GM12878 (cell line): ENCODE measurements at regions not wholly inside any gene's neighbourhood (a gene's known extent, or its start where the extent isn't known, plus 50 kb on each side); places are given as distances from the start of the nearest gene placed in this dataset.

Experiments used
- ATAC-seq: fragments of 200-7000 bp; cut with Tn5 transposase; 3 replicates; pipeline ENCODE4 v1.9.1; 2020; ENCODE audit warnings: mild to moderate bottlenecking, moderate library complexity
- BruUV-seq: library from RNA; stranded (reverse); fragments of 400-500 nt; replicated peaks from 2 replicates; lab custom pipeline; 2021; lab: Mats Ljungman, UMichigan
- CTCF ChIA-PET: fragments of 300-600 bp; sonication (Branson Sonifier 250); formaldehyde crosslinking; extraction: SDS; loops from one replicate; lab custom pipeline; 2021; ENCODE audit warnings: inconsistent platforms; lab: Yijun Ruan, JAX
- POLR2A ChIA-PET: fragments of 350-600 bp; formaldehyde crosslinking; extraction: SDS; loops from one replicate; lab custom pipeline; 2021; ENCODE audit warnings: inconsistent platforms; lab: Charles Lee
- RAD21 ChIA-PET: fragments of 300-600 bp; sonication (Branson Sonifier 250); formaldehyde crosslinking; loops from one replicate; lab custom pipeline; 2023; ENCODE audit warnings: antibody characterized with exemption; ENCODE audit not compliant: unreplicated experiment; lab: Charles Lee
- SMC1A ChIA-PET: fragments of 300-600 bp; sonication (Branson Sonifier 250); formaldehyde crosslinking; loops from one replicate; lab custom pipeline; 2023; ENCODE audit not compliant: unreplicated experiment, uncharacterized antibody; lab: Charles Lee
- DNase-seq: peaks from one replicate; pipeline ENCODE4 v3.0.0-alpha.2; 2011; ENCODE audit warnings: low read depth, low spot score
- FAIRE-seq: peaks from 3 replicates; lab custom pipeline; 2011; peaks lifted over from hg19 to GRCh38; lab: Jason Lieb, UNC
- H2AFZ ChIP-seq: 2 replicates; pipeline ENCODE4 v1.6.0; 2011; ENCODE audit warnings: low read depth, low read length, control low read depth; ENCODE audit not compliant: control insufficient read depth
- H3K27ac ChIP-seq: 2 replicates; pipeline ENCODE4 v1.5.1; 2011; ENCODE audit warnings: control low read depth; ENCODE audit not compliant: control insufficient read depth, insufficient read depth
- H3K27me3 ChIP-seq, 2 experiments: replicated peaks in 1 of 2; 2 replicates each; pipeline versions ENCODE4 v1.6.0 to v1.6.1; 2011; ENCODE audit warnings: low read length in 1 of 2; ENCODE audit not compliant: control insufficient read depth in 2 of 2, insufficient read depth in 2 of 2
- H3K36me3 ChIP-seq, 2 experiments: 2 replicates each; pipeline ENCODE4 v1.5.1; 2011; ENCODE audit warnings: low read length in 1 of 2; ENCODE audit not compliant: control insufficient read depth in 2 of 2, insufficient read depth in 2 of 2
- H3K4me1 ChIP-seq: 2 replicates; pipeline ENCODE4 v1.6.1; 2011; ENCODE audit warnings: mild to moderate bottlenecking, low read length, moderate library complexity, mixed read lengths; ENCODE audit not compliant: control insufficient read depth, insufficient read depth
- H3K4me2 ChIP-seq: 2 replicates; pipeline ENCODE4 v1.6.0; 2011; ENCODE audit warnings: control low read depth; ENCODE audit not compliant: control insufficient read depth, insufficient read depth
- H3K4me3 ChIP-seq: fragments of 200-600 bp; sonication (generic); 2 replicates; pipeline ENCODE4 v1.5.1; 2016
- H3K79me2 ChIP-seq: 2 replicates; pipeline ENCODE4 v1.6.0; 2011; ENCODE audit warnings: low read length; ENCODE audit not compliant: control insufficient read depth, insufficient read depth
- H3K9ac ChIP-seq: 2 replicates; pipeline ENCODE4 v1.8.0; 2011; ENCODE audit warnings: low read length, control low read depth, mixed read lengths; ENCODE audit not compliant: control insufficient read depth, insufficient read depth
- H3K9me3 ChIP-seq: replicated peaks from 3 replicates; pipeline ENCODE4 v1.5.1; 2011; ENCODE audit warnings: mild to moderate bottlenecking, low read length; ENCODE audit not compliant: control insufficient read depth, insufficient read depth
- H4K20me1 ChIP-seq: 2 replicates; pipeline ENCODE4 v1.6.0; 2011; ENCODE audit not compliant: control insufficient read depth, insufficient read depth
- CHD1 ChIP-seq: IDR thresholded peaks from 2 replicates; pipeline ENCODE4 v1.6.1; 2012; ENCODE audit warnings: low read depth, low read length, improper control_type of control experiment
- DPF2 ChIP-seq: fragments of 450-650 bp; IDR thresholded peaks from 2 replicates; pipeline ENCODE4 v1.6.1; 2017; ENCODE audit warnings: mild to moderate bottlenecking
- FOXK2 ChIP-seq: fragments of 450-650 bp; IDR thresholded peaks from 2 replicates; pipeline ENCODE4 v1.6.1; 2017; ENCODE audit warnings: mild to moderate bottlenecking, moderate library complexity
- FOXM1 ChIP-seq: IDR thresholded peaks from 2 replicates; pipeline ENCODE4 v1.6.1; 2012; ENCODE audit warnings: low read depth, mild to moderate bottlenecking, inconsistent platforms, low read length, moderate library complexity
- GABPA ChIP-seq: IDR thresholded peaks from 2 replicates; pipeline ENCODE4 v1.6.1; 2014; ENCODE audit warnings: antibody characterized with exemption, low read depth, mild to moderate bottlenecking, inconsistent platforms
- NFIC ChIP-seq: IDR thresholded peaks from 2 replicates; pipeline ENCODE4 v1.6.1; 2012; ENCODE audit warnings: low read depth, mild to moderate bottlenecking, inconsistent platforms, low read length, moderate library complexity
- NRF1 ChIP-seq: conservative IDR thresholded peaks from 2 replicates; pipeline ENCODE4 v1.6.1; 2011; ENCODE audit warnings: mild to moderate bottlenecking, low read depth, low read length, improper control_type of control experiment
- PML ChIP-seq: IDR thresholded peaks from 2 replicates; pipeline ENCODE4 v1.6.1; 2012; ENCODE audit warnings: low read length, inconsistent platforms
- POLR2A ChIP-seq: IDR thresholded peaks from 2 replicates; pipeline ENCODE4 v1.6.1; 2011; ENCODE audit warnings: low read depth, mild to moderate bottlenecking, low read length
- USF2 ChIP-seq: IDR thresholded peaks from 2 replicates; pipeline ENCODE4 v1.6.1; 2011; ENCODE audit warnings: low read depth, low read length, improper control_type of control experiment, borderline replicate concordance
- ZBTB4 ChIP-seq: fragments of 450-650 bp; formaldehyde crosslinking; IDR thresholded peaks from 2 replicates; pipeline ENCODE4 v1.4.0; 2022; ENCODE audit warnings: mild to moderate bottlenecking, moderate library complexity
- WGBS: methylation state at CpG from one replicate; pipeline ENCODE4 v1.1.6; 2016; ENCODE audit warnings: low lambda C conversion rate; ENCODE audit not compliant: insufficient replicate concordance, insufficient coverage; ENCODE audit errors: missing lambda C conversion rate; 5-methylcytosine and 5-hydroxymethylcytosine counted together
- in situ Hi-C: fragments of 300-500 bp; cut with MboI; formaldehyde crosslinking; loops from 9 replicates; pipeline ENCODE4 v1.14.3; 2018; ENCODE audit warnings: mixed read lengths
- intact Hi-C: fragments of 100-400 bp; cut with micrococcal nuclease; formaldehyde crosslinking; loops from one replicate; pipeline ENCODE4 v1.14.2; 2022; ENCODE audit not compliant: unreplicated experiment
- TF ChIP-seq, protein P1 (sequence below): fragments of 450-650 bp; conservative IDR thresholded peaks from 2 replicates; pipeline ENCODE4 v1.6.1; 2017; ENCODE audit warnings: mild to moderate bottlenecking, moderate library complexity
- TF ChIP-seq, protein P2 (sequence below): IDR thresholded peaks from 2 replicates; pipeline ENCODE4 v1.6.1; 2011; ENCODE audit warnings: mild to moderate bottlenecking, low read depth, low read length, moderate library complexity; ENCODE audit not compliant: insufficient replicate concordance

GRCh38 chr22:48267681-48268080 lies 1505.2 kb downstream of the TBC1D22A start:
- Histone ChIP-seq H3K4me2 (no peak overlapping the region), H3K9me3 (no peaks in the 10 kb centered on the region; the same call in 2 of the 3 replicates), H4K20me1 (no peaks in the 10 kb centered on the region), H3K79me2 (no peaks in the 10 kb centered on the region), H3K36me3 (no peaks in the 10 kb centered on the region), H3K9ac (no peak overlapping the region), H3K4me3 (no peak overlapping the region), H3K27me3 (no peaks in the 10 kb centered on the region), H2AFZ (no peak overlapping the region), H3K4me1 (no peaks in the 10 kb centered on the region), H3K27ac (no peak overlapping the region)
- DNase-seq, result no peak
- 25% methylated on average over 10 of the region's 10 CpGs for WGBS
- ChIA-PET POLR2A (no interaction called here), SMC1A (no interaction called here), RAD21 (no interaction called here), CTCF (no interaction called here)
- no peak for ATAC-seq
- TF ChIP-seq, protein P1, sequence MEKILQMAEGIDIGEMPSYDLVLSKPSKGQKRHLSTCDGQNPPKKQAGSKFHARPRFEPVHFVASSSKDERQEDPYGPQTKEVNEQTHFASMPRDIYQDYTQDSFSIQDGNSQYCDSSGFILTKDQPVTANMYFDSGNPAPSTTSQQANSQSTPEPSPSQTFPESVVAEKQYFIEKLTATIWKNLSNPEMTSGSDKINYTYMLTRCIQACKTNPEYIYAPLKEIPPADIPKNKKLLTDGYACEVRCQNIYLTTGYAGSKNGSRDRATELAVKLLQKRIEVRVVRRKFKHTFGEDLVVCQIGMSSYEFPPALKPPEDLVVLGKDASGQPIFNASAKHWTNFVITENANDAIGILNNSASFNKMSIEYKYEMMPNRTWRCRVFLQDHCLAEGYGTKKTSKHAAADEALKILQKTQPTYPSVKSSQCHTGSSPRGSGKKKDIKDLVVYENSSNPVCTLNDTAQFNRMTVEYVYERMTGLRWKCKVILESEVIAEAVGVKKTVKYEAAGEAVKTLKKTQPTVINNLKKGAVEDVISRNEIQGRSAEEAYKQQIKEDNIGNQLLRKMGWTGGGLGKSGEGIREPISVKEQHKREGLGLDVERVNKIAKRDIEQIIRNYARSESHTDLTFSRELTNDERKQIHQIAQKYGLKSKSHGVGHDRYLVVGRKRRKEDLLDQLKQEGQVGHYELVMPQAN, result no peak
- no peak for TF ChIP-seq USF2
- TF ChIP-seq DPF2, result no peak
- TF ChIP-seq NFIC, result no peak
- no peak for TF ChIP-seq PML
- TF ChIP-seq, protein P2, sequence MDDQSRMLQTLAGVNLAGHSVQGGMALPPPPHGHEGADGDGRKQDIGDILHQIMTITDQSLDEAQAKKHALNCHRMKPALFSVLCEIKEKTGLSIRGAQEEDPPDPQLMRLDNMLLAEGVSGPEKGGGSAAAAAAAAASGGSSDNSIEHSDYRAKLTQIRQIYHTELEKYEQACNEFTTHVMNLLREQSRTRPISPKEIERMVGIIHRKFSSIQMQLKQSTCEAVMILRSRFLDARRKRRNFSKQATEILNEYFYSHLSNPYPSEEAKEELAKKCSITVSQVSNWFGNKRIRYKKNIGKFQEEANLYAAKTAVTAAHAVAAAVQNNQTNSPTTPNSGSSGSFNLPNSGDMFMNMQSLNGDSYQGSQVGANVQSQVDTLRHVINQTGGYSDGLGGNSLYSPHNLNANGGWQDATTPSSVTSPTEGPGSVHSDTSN, result no peak
- no peak for TF ChIP-seq CHD1
- no peak for TF ChIP-seq ZBTB4
- TF ChIP-seq FOXM1, result no peak
- no peak for TF ChIP-seq FOXK2
- no peak for TF ChIP-seq NRF1
- no peak for TF ChIP-seq GABPA
- no peak for TF ChIP-seq POLR2A
- intact Hi-C loops (no loop called here), in situ Hi-C loops (no loop called here)
- BruUV-seq, result no TSS peak
- no peak for FAIRE-seq
